MM.1S (cell line): ENCODE measurements at regions not wholly inside any gene's neighbourhood (a gene's known extent, or its start where the extent isn't known, plus 50 kb on each side); places are given as distances from the start of the nearest gene placed in this dataset.

Experiments used
- DNase-seq: peaks from one replicate; pipeline ENCODE4 v3.0.0-alpha.2; 2015
- H2AFZ ChIP-seq: fragments of 300-600 bp; sonication (generic); 2 replicates; pipeline ENCODE4 v1.6.0; 2016; ENCODE audit warnings: antibody characterized with exemption, low read length
- H3F3A ChIP-seq: fragments of 300-600 bp; sonication (generic); 2 replicates; pipeline ENCODE4 v1.6.1; 2016; ENCODE audit warnings: mild to moderate bottlenecking, antibody characterized with exemption, low read length, moderate library complexity, mixed read lengths; ENCODE audit not compliant: insufficient read depth
- H3K27ac ChIP-seq: fragments of 300-600 bp; sonication (generic); 2 replicates; pipeline ENCODE4 v1.5.1; 2016; ENCODE audit warnings: mild to moderate bottlenecking, low read length
- H3K27me3 ChIP-seq: fragments of 300-600 bp; sonication (generic); replicated peaks from 2 replicates; pipeline ENCODE4 v1.6.0; 2016; ENCODE audit warnings: low read length; ENCODE audit not compliant: insufficient read depth
- H3K36me3 ChIP-seq: fragments of 300-600 bp; sonication (generic); replicated peaks from 2 replicates; pipeline ENCODE4 v1.6.1; 2016; ENCODE audit warnings: mild to moderate bottlenecking, low read length, mixed read lengths; ENCODE audit not compliant: insufficient read depth
- H3K4me1 ChIP-seq: fragments of 300-600 bp; sonication (generic); 2 replicates; pipeline ENCODE4 v1.6.1; 2016; ENCODE audit warnings: low read length, mixed read lengths
- H3K4me2 ChIP-seq: fragments of 300-600 bp; sonication (generic); 2 replicates; pipeline ENCODE4 v1.6.0; 2016; ENCODE audit warnings: low read depth, low read length
- H3K4me3 ChIP-seq: fragments of 300-600 bp; sonication (generic); 2 replicates; pipeline ENCODE4 v1.5.1; 2016; ENCODE audit warnings: low read length, mixed read lengths
- H3K79me2 ChIP-seq: fragments of 300-600 bp; sonication (generic); 2 replicates; pipeline ENCODE4 v1.6.1; 2016; ENCODE audit warnings: mixed run types, low read length, mixed read lengths
- H3K9ac ChIP-seq: fragments of 300-600 bp; sonication (generic); 2 replicates; pipeline ENCODE4 v1.6.1; 2016; ENCODE audit warnings: low read length, mixed read lengths
- H3K9me2 ChIP-seq: fragments of 300-600 bp; sonication (generic); replicated peaks from 2 replicates; pipeline ENCODE4 v1.6.1; 2016; ENCODE audit warnings: mild to moderate bottlenecking, low read length, mixed read lengths; ENCODE audit not compliant: insufficient read depth
- H3K9me3 ChIP-seq: fragments of 300-600 bp; sonication (generic); replicated peaks from 2 replicates; pipeline ENCODE4 v1.6.1; 2016; ENCODE audit warnings: mild to moderate bottlenecking, low read length, mixed read lengths; ENCODE audit not compliant: insufficient read depth
- H4K20me1 ChIP-seq: fragments of 300-600 bp; sonication (generic); 2 replicates; pipeline ENCODE4 v1.6.1; 2016; ENCODE audit warnings: mild to moderate bottlenecking, low read length, moderate library complexity, mixed read lengths; ENCODE audit not compliant: insufficient read depth
- CTCF ChIP-seq: fragments of 300-600 bp; sonication (generic); IDR thresholded peaks from 2 replicates; pipeline ENCODE4 v1.5.1; 2016; ENCODE audit warnings: antibody characterized with exemption, low read length, mixed read lengths
- EZH2 ChIP-seq: fragments of 300-600 bp; sonication (generic); optimal IDR thresholded peaks from 2 replicates; pipeline ENCODE3; 2017; ENCODE audit warnings: low read depth, mild to moderate bottlenecking, antibody characterized with exemption, low read length, mixed read lengths
- EZH2phosphoT487 ChIP-seq: fragments of 300-600 bp; sonication (generic); IDR thresholded peaks from 2 replicates; pipeline ENCODE4 v1.6.1; 2018; ENCODE audit warnings: antibody characterized with exemption, low read length

- H3K79me2 ChIP-seq, result no peaks in the 10 kb centered on the region
- no peaks in the 10 kb centered on the region for H3K36me3 ChIP-seq
- no peak overlapping the region for H3K4me3 ChIP-seq
- no peaks in the 10 kb centered on the region for H3K9me3 ChIP-seq
- H3K9me2 ChIP-seq, result no peaks in the 10 kb centered on the region
- TF ChIP-seq EZH2 (no peak), CTCF (no peak), EZH2phosphoT487 (no peak)
- H3K4me2 ChIP-seq, result no peak overlapping the region
- no peaks in the 10 kb centered on the region for H3K27me3 ChIP-seq
- no peaks in the 10 kb centered on the region for H4K20me1 ChIP-seq
- H3K9ac ChIP-seq, result no peak overlapping the region
- H3K4me1 ChIP-seq, result peaks cover 6% of the 10 kb centered on the region
- H3K27ac ChIP-seq, result no peak overlapping the region
- no peak for DNase-seq
- H3F3A ChIP-seq, result no peaks in the 10 kb centered on the region
- no peak overlapping the region for H2AFZ ChIP-seq
Measured at GRCh38 chr22:22390989-22391388, 117.6 kb downstream of the ZNF280B start.

GRCh38 chr22:22391543-22391942 lies 117.0 kb downstream of the ZNF280B start:
- Histone ChIP-seq H4K20me1 (no peaks in the 10 kb centered on the region), H3K9ac (no peak overlapping the region), H3K27ac (no peak overlapping the region), H3K79me2 (no peaks in the 10 kb centered on the region), H3K4me1 (peaks cover 6% of the 10 kb centered on the region), H3K27me3 (no peaks in the 10 kb centered on the region), H3F3A (no peaks in the 10 kb centered on the region), H3K36me3 (no peaks in the 10 kb centered on the region), H3K9me2 (no peaks in the 10 kb centered on the region), H3K4me2 (no peak overlapping the region), H2AFZ (no peak overlapping the region), H3K9me3 (no peaks in the 10 kb centered on the region), H3K4me3 (no peak overlapping the region)
- no peak for DNase-seq
- TF ChIP-seq CTCF (no peak), EZH2 (no peak), EZH2phosphoT487 (no peak)

GRCh38 chr22:22392131-22392530 lies 116.4 kb downstream of the ZNF280B start:
- TF ChIP-seq EZH2 (no peak), CTCF (no peak), EZH2phosphoT487 (no peak)
- Histone ChIP-seq H3K27me3 (no peaks in the 10 kb centered on the region), H3K4me2 (no peak overlapping the region), H3K4me1 (peaks cover 6% of the 10 kb centered on the region), H3K9me3 (no peaks in the 10 kb centered on the region), H3F3A (no peaks in the 10 kb centered on the region), H3K36me3 (no peaks in the 10 kb centered on the region), H3K27ac (no peak overlapping the region), H4K20me1 (no peaks in the 10 kb centered on the region), H3K79me2 (no peaks in the 10 kb centered on the region), H2AFZ (no peak overlapping the region), H3K4me3 (no peak overlapping the region), H3K9me2 (no peaks in the 10 kb centered on the region), H3K9ac (no peak overlapping the region)
- no peak for DNase-seq
